ENCODE measurements at regions not wholly inside any gene's neighbourhood (a gene's known extent, or its start where the extent isn't known, plus 50 kb on each side); places are given as distances from the start of the nearest gene placed in this dataset.

- ATAC-seq (no peak), DNase-seq (no peak)
- Histone ChIP-seq H3K4me1 (no peaks in the 10 kb centered on the region), H3K27me3 (no peaks in the 10 kb centered on the region), H3K36me3 (replicated peaks in 1 of 2; ENCODE audit: insufficient read depth in 1 of 2, low read depth in 2 of 2) (no peaks in the 10 kb centered on the region), H3K27ac (no peak overlapping the region), H3K4me3 (no peak overlapping the region), H3K9me3 (no peaks in the 10 kb centered on the region)
- no peak for TF ChIP-seq POLR2A (IDR thresholded peaks at IDR 0.05)
- TF ChIP-seq, protein P1, sequence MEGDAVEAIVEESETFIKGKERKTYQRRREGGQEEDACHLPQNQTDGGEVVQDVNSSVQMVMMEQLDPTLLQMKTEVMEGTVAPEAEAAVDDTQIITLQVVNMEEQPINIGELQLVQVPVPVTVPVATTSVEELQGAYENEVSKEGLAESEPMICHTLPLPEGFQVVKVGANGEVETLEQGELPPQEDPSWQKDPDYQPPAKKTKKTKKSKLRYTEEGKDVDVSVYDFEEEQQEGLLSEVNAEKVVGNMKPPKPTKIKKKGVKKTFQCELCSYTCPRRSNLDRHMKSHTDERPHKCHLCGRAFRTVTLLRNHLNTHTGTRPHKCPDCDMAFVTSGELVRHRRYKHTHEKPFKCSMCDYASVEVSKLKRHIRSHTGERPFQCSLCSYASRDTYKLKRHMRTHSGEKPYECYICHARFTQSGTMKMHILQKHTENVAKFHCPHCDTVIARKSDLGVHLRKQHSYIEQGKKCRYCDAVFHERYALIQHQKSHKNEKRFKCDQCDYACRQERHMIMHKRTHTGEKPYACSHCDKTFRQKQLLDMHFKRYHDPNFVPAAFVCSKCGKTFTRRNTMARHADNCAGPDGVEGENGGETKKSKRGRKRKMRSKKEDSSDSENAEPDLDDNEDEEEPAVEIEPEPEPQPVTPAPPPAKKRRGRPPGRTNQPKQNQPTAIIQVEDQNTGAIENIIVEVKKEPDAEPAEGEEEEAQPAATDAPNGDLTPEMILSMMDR (IDR thresholded peaks at IDR 0.05): no peak
- intact Hi-C loops (cut with DNase I): no loop called here
These were observed 95.8 kb upstream of the RGS4 start for GRCh38 chr1:162973381-162973795.

DNA sequence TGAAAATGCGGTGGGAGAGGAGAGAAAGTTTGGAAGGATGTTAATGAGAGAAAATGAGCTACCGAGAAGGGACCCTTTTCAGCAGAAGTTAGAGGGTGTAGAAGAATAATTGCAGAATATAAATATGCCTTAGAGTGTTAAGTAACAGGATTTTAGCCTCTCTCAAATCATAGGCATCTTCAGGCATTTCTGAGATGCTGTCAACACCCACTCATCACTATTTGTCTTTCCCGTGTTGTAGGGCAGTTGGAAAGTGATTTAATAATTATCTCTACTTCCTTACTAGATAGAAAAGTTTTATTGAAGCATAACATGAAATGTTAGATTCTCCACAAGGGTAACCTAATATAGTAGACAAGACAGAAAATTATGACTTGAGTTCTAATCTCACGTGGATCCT, 96.4 kb upstream of the RGS4 start:
- 80 to 89% methylated on average over 4 of the region's 4 CpGs for WGBS, 2 donors
- DNase-seq: no peak
- Histone ChIP-seq H3K27me3 (no peaks in the 10 kb centered on the region), H3K27ac (no peak overlapping the region), H3K4me3 (no peak overlapping the region), H3K36me3 (replicated peaks in 1 of 2; ENCODE audit: insufficient read depth in 1 of 2, low read depth in 2 of 2) (no peaks in the 10 kb centered on the region), H3K9me3 (no peaks in the 10 kb centered on the region), H3K4me1 (no peaks in the 10 kb centered on the region)
- no peak for ATAC-seq
- intact Hi-C loops (cut with DNase I): no loop called here
- TF ChIP-seq POLR2A (IDR thresholded peaks at IDR 0.05): no peak

DNA sequence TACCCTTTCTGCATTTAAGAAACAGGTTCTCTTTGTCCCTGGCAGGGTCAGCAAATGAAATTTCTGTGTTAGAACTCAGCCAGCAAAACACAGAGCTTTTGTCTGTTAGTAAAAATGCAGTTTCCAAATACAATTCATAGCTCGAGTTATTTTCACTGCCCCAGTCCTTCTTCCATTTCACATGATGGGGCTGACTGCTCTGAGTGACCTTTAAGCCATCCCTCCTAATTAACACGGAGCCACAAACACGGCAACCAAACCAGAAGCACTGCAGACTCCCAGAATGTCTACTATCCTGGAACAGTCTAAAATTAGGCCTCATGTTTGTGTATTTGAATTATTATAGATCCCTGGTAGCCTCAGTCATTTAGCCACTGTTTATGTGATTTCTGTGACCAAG, 99.1 kb upstream of the RGS4 start:
- H3K36me3 ChIP-seq (replicated peaks in 1 of 2; ENCODE audit: insufficient read depth in 1 of 2, low read depth in 2 of 2): no peaks in the 10 kb centered on the region
- no peaks in the 10 kb centered on the region for H3K27me3 ChIP-seq
- intact Hi-C loops (cut with DNase I): no loop called here
- TF ChIP-seq, protein P1 (IDR thresholded peaks at IDR 0.05): no peak
- TF ChIP-seq POLR2A (IDR thresholded peaks at IDR 0.05): no peak
- DNase-seq: no peak
- H3K9me3 ChIP-seq: no peaks in the 10 kb centered on the region
- WGBS, 2 donors: 20 to 33% methylated on average over 3 of the region's 3 CpGs
- no peaks in the 10 kb centered on the region for H3K4me1 ChIP-seq
- ATAC-seq: no peak
- no peak overlapping the region for H3K27ac ChIP-seq
- H3K4me3 ChIP-seq: no peak overlapping the region

- ATAC-seq (no peak), DNase-seq (no peak)
- Histone ChIP-seq H3K4me3 (no peak overlapping the region), H3K9me3 (no peaks in the 10 kb centered on the region), H3K4me1 (no peaks in the 10 kb centered on the region), H3K27ac (no peak overlapping the region), H3K36me3 (replicated peaks in 1 of 2; ENCODE audit: insufficient read depth in 1 of 2, low read depth in 2 of 2) (no peaks in the 10 kb centered on the region), H3K27me3 (no peaks in the 10 kb centered on the region)
- intact Hi-C loops (cut with DNase I): no loop called here
- TF ChIP-seq, protein P1 (IDR thresholded peaks at IDR 0.05): no peak
- no peak for TF ChIP-seq POLR2A (IDR thresholded peaks at IDR 0.05)
- 27 to 48% methylated on average over 1 of the region's 1 CpG for WGBS, 2 donors
These were observed 102.5 kb upstream of the RGS4 start for GRCh38 chr1:162966613-162967012.

DNA sequence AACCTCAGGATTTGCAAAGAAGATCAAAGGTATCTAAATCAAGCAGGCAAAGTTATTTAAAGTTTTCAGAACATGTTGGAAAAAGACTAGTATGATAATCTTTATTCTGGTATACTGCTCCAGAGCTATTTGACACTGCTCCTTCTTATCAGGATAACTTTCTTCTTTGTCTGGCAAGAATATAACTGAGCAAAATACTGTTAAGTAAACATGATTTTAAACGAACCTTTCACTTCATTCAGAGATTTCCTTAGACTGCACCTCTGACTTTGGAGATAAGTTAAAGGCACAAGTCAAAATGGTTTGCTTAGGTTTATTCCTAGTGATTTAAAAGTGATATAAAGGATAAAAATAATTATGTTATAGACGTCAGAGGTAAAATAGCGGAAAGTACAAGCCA, 103.9 kb upstream of the CCDC190 start:
- ATAC-seq: no peak

More for the DNA sequence above, 103.9 kb upstream of the CCDC190 start:
- no peak for TF ChIP-seq POLR2A (IDR thresholded peaks at IDR 0.05)
- TF ChIP-seq, protein P1 (IDR thresholded peaks at IDR 0.05): no peak
- intact Hi-C loops (cut with DNase I): no loop called here
- DNase-seq: no peak
- Histone ChIP-seq H3K36me3 (replicated peaks in 1 of 2; ENCODE audit: insufficient read depth in 1 of 2, low read depth in 2 of 2) (no peaks in the 10 kb centered on the region), H3K4me3 (no peak overlapping the region), H3K4me1 (no peaks in the 10 kb centered on the region), H3K9me3 (no peaks in the 10 kb centered on the region), H3K27ac (no peak overlapping the region), H3K27me3 (no peaks in the 10 kb centered on the region)
- 31 to 46% methylated on average over 3 of the region's 3 CpGs for WGBS, 2 donors
